CD1c-positive myeloid dendritic cell (primary cell): ENCODE measurements at regions not wholly inside any gene's neighbourhood (a gene's known extent, or its start where the extent isn't known, plus 50 kb on each side); places are given as distances from the start of the nearest gene placed in this dataset.

ENCODE experiments used
- DNase-seq: peaks from one replicate; pipeline ENCODE4 v3.0.0-alpha.2; 2016; ENCODE audit errors: extremely low spot score

DNA sequence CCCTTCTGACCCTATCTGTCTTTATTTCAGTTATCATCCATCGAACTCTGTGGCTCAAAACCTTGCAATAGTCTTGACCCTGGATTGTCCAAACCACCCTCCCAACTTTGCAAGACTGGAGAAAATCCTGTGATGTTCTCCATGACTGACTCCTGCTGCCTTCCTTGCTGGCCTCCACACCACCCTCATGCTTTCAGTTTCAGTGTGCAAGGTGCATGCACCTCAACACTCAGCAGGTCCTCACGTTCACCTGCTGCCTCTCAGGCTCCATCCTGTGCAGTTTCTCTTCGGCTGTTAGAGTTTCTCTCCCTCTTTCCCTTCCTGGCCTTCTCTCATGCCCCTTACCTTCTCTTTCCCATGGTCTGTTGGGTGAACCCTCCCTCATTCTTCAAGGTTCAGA, 59.4 kb upstream of the ASIC2 start:
- DNase-seq: no peak

DNA sequence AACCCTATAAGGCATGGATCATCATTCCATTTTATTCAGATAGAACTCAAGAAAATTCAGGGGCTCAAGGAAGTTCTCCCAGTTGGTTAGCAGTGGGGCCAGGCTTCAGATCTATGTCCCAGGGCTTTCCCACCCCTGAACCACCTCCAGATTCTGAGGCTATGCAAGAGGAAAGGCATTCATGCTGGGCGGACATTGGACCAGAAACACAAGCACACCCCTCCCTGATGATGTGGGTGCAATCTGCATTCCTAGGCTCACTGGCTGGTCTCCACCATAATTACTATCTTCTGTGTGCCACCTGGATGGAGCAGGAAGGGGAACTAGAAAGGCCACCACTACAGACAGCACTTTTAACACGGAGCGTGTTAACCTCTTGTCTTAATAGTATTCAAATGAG, 63.2 kb upstream of the ASIC2 start:
- DNase-seq: no peak

- DNase-seq: no peak
These were observed 70.4 kb upstream of the ASIC2 start for GRCh38 chr17:33363475-33363874.

DNA sequence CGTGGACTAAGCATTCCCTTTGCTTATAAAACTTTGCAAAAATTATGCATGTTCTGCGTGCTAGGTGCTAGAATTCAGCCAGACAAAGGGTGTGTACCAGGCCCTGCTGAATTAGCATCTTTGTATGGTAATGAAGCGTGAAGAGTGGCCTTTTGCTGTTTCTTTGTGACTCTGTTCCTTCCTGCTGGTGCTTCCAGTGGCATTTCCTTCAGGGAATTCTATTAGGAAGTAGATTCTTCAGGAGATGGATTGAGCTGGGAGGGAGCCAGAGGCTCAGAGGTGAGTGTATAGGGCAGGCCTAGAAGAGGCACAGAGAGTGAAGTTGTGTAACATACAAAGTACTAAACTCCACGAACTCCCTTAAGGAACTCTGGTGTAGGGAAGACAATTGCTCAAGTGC, 73.9 kb upstream of the ASIC2 start:
- DNase-seq: no peak

DNA sequence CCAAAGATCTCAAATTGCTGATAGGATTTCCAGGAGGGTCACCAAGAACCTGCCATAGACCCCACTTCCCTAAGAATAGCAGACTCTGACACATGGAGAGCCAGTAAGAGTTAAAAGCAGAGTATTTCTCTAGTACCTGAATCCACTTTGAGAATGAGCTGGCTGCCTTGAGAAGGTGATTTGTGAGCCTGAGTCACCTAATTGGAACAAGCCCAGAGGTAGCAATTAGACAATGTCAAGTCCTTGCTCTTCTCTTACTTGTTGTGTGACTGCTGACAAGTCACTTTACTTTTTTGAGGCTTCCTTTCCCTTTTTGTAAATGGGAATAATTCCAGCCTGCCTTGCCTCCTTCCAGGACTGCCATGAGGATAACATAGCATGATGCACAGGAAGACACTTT, 76.1 kb upstream of the ASIC2 start:
- no peak for DNase-seq

- no peak for DNase-seq
These were observed 76.8 kb upstream of the ASIC2 start for GRCh38 chr17:33369876-33370275.

DNA sequence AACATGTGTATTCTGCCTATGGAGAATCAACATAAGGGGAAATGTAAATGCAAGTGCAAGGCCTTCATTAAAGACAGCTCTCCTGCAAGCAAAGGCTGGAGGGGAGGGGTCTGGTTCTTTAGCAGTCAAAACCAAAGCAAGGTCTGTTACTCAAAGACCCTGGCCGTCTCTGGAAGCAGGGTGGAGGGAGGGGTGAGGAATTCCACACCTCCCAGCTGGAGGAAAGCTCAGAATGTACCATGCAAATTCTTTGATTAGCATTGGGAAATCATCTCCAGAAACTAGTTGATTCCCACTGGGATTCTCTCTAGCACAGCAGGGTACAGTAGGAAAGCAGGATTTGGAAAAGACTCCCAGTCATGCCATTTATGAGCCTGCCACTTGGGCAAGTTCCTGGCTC, 77.3 kb upstream of the ASIC2 start:
- DNase-seq: no peak

- DNase-seq: no peak
These were observed 78.3 kb upstream of the ASIC2 start for GRCh38 chr17:33371377-33371776.

GRCh38 chr17:33373273-33373672, 80.2 kb upstream of the ASIC2 start:
- no peak for DNase-seq

GRCh38 chr17:33375103-33375502, 82.0 kb upstream of the ASIC2 start:
- no peak for DNase-seq

- DNase-seq: no peak
These were observed 82.7 kb upstream of the ASIC2 start for GRCh38 chr17:33375783-33376182.

DNA sequence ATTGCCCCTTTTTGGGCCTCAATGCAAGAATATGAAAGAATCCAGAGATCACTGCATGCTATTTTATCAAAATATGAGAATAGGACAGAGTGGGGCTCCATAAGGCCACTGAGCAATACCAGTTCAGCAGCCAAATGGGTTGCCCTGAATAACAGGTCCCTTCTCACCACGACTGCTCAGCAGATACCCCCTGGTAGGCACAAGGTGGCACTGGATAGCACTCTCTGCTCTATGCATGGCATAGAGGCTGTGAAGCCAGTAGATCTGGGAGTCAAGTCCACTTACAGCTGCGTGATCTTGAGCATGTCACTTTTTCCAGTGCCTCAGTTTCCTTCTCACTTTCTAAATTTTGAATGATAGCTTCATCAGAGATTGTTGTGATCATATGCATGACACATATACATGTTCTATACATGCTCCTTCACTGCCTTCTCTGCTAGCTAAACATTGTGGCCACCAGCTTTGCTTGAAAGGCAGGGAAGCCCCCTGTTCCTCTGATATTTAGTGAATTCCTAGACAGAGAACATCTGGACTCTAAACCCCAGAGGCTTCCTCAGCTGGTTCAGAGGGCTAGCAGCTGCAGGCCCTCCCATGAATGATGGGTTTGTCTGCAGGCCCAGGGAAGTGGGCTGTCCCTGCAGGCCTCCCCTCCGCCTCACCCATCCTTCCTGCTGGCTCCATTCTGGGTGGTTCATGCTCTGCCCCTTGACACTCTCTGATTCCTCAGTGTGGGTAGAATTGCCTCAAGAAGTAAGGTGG, 84.9 kb upstream of the ASIC2 start:
- DNase-seq: no peak

GRCh38 chr17:33381201-33381600, 88.1 kb upstream of the ASIC2 start:
- DNase-seq: no peak

GRCh38 chr17:33383488-33384023, 90.5 kb upstream of the ASIC2 start:
- DNase-seq: no peak

- no peak for DNase-seq
These were observed 92.0 kb upstream of the ASIC2 start for GRCh38 chr17:33385133-33385532.

- DNase-seq: no peak
These were observed 92.6 kb upstream of the ASIC2 start for GRCh38 chr17:33385713-33386112.

DNA sequence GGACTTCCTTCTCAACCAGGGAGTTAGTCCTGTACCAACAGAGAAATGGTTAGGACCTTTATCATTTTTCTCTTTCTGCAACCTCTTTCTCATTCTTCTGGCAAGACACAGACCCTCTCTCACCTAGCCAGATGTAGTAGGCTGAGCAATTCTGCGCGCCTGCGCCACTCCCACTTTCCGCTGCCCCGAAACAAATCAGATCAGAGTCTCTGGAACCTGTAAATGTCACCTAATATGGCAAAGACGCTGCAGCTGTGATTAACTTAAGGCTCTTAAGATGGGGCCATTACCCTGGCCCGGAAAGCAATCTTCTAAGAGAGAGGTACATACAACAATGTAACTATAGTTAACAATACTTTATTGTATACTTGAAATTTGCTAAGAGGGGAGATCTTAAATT, 94.3 kb upstream of the ASIC2 start:
- no peak for DNase-seq

DNA sequence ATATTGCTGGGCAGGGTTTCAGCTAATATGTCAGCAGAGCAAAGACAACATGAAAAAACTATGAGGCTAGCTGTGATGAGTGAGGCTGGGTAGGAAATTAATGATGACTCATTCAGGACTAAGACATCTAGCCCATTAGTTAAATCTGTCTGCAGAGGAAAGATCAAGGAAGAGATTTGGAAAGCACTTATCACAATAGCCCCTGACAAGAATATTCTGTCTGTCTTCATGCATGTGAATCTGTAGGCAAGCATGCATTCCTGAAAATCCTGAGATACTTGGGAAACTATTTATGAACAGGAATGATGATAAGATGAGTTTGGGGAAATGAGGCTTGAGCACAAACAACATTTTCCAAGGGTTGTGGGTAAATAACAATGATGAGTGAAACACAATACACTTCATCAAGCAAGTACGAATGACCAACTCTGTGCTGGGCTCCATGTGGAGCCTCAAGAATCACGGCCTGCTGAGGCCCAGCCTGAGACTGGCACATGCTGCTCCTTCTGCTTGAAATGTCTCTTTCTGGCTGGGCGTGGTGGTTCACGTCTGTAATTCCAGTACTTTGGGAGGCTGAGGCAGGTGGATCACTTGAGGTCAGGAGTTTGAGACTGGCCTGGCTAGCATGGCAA, 96.5 kb upstream of the ASIC2 start:
- no peak for DNase-seq

- DNase-seq: no peak
These were observed 97.5 kb upstream of the ASIC2 start for GRCh38 chr17:33390479-33391176.

GRCh38 chr17:33396818-33397217, 103.7 kb upstream of the ASIC2 start:
- DNase-seq: no peak

GRCh38 chr17:33398386-33398785, 105.3 kb upstream of the ASIC2 start:
- DNase-seq: no peak

DNA sequence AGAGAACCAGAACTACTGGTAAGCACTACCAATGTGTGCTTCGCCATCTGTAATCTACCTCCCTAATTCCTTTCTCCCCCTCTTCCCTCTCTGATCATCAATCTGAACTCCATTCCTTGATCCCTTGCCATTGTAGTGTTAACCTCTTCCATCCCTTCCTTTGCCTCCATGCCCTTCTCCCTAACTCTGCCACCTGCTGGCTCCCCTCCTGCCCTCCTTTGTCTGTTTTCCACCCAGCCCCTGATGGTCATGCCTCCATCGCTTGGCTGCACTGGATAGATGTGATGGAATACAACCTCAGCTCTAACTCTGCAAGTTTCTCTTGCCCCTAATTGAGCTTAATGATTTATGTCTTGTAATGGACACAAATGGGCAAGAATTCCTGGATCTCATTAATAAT, 108.2 kb upstream of the ASIC2 start:
- no peak for DNase-seq

DNA sequence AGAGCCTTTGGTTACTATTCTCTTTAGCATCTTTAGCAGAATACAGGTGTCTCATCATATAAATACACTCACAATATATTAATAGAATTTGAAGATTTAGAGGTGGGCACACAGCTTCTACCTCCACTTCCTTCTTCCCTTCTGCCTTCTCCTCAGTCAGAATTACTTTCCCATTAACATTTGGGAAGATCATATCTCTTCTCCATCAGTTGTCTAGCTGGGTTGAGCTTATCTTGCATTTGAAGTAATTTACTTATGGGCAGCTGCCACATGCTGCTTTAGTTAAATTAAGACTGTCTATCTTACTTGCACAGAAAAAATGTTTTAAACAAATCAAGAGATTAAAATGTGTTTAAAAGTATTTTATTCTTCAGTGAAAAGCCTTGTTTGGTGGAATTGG, 110.1 kb upstream of the ASIC2 start:
- DNase-seq: no peak
